Fibroblast of villous mesenchyme (primary cell): ENCODE measurements at regions not wholly inside any gene's neighbourhood (a gene's known extent, or its start where the extent isn't known, plus 50 kb on each side); places are given as distances from the start of the nearest gene placed in this dataset.

Experiments used
- DNase-seq: peaks from one replicate; pipeline ENCODE4 v3.0.0-alpha.2; 2010; ENCODE audit warnings: low read depth
- H3K4me3 ChIP-seq: 2 replicates; pipeline ENCODE4 v1.5.1; 2011; ENCODE audit warnings: low read depth, mild to moderate bottlenecking, low read length
- TF ChIP-seq, protein P1 (sequence below): IDR thresholded peaks from 2 replicates; pipeline ENCODE4 v1.5.1; 2012; ENCODE audit warnings: low read depth, mild to moderate bottlenecking, low read length; ENCODE audit not compliant: insufficient read depth

DNA sequence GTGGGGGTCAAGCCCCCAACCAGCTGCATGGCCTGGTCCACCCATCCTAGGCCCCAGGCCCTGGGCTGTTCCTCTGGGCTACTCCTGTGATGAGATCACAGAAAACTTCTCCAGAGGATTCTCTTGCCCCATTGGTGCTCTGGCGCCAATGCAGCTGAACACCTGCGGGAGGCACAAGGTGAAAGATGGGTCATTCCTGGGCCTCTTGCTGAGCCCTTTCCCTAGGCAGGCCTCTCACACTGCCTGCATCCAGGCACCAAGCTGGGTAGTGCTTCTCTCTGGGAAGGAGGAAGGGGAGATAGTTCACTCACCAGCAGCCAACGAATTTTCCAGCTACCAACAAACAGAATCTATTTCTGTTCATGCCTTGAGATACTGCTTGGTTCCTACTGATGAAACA is 142.1 kb downstream of the PXDC1 start:
- TF ChIP-seq, protein P1, sequence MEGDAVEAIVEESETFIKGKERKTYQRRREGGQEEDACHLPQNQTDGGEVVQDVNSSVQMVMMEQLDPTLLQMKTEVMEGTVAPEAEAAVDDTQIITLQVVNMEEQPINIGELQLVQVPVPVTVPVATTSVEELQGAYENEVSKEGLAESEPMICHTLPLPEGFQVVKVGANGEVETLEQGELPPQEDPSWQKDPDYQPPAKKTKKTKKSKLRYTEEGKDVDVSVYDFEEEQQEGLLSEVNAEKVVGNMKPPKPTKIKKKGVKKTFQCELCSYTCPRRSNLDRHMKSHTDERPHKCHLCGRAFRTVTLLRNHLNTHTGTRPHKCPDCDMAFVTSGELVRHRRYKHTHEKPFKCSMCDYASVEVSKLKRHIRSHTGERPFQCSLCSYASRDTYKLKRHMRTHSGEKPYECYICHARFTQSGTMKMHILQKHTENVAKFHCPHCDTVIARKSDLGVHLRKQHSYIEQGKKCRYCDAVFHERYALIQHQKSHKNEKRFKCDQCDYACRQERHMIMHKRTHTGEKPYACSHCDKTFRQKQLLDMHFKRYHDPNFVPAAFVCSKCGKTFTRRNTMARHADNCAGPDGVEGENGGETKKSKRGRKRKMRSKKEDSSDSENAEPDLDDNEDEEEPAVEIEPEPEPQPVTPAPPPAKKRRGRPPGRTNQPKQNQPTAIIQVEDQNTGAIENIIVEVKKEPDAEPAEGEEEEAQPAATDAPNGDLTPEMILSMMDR = no peak
- DNase-seq = no peak
- H3K4me3 ChIP-seq = no peak overlapping the region

DNA sequence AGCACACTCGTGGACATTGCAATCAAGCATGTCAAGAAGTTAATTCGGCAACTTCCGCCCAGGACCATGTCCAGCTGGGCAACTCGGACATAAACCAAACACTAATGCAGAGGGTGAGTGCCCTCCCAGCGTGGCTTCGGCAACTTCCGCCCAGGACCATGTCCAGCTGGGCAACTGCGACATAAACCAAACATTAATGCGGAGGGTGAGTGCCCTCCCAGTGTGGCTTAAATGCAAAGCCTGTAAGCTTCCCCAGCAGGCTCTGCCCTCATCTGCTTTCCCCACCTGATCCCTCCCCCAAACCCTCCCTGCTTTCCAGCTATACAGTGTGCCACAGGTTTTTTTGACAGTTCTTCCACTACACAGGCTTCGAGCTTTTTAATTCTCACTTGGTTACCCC is 143.4 kb downstream of the PXDC1 start:
- TF ChIP-seq, protein P1 = no peak
- no peak overlapping the region for H3K4me3 ChIP-seq
- DNase-seq = no peak

DNA sequence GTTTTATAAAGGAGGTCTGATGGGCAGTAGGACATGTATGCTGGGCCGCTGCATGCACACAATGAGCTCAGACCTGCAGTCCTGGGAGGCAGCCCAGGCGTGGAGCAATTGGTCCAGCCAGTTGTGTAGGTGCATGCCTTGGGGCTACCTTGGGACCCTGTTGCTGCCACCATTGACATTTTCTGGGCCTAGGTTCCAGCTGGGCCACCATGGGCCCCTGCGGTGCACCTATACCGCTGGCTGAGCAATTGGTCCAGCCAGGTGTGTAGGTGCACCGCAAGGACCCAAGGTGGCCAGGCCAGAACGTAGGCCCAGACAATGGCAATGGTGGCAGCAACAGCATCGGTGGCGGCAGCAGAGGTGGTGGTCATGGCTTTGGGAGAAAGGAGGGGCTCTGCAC is 143.9 kb downstream of the PXDC1 start:
- H3K4me3 ChIP-seq = no peak overlapping the region
- DNase-seq = no peak
- TF ChIP-seq, protein P1 = no peak

DNA sequence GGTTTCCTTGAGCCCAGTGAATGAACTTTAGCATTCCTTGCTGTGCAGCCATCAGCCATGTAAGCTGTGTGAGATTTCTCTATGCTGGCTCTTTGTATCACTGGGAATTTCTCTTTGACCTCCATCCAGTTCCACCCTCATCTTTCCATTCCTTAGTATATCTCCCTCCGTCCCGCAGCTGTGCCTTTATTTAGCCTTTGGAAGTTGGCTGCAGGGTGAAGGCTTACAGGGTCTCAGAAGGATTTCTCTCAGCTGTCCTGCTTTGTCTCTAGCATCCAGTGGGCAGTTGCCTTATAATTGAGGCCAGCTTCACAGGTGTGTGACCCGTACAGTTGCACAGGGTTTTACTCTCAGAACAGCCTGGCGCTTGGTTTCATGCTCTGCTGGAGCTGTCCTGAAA is 144.3 kb downstream of the PXDC1 start:
- DNase-seq = no peak

DNA sequence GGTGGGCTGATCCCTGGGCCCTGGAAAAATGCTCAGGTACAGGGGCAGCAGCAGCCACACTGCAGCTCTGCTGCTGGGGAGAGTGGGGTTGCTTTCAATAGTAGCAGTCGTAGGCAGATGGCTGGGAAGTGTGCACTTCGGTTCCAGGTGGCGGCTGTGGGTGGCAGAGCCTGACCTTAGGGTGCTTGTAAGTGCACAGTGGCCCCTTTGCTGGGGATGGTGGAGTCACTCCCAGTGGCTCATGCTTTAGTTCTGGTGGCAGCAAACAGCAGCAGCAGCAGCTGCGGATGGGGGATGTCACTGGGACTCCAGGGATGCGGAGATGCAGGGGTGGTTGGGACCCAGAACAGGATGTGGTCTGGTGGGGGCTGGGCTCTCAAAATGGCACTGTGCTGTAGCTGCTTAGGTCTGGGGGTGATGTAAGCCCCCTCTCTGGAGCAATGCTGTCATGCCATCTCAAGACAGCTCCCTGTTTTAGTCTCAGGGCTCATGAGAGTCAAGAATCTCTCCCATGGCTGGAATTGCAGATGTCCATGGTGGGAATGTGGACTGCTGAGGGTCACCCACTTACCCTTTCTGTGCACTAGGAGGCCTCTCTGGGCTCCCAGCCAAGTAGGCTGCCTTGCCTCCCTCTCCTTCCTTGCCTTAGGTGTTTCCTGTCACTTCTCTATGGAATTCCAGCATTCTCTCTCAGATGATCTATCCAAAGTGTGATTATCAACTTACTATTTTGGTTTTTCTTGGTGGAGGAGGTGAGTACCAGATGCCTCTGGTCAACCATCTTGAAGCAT is 146.7 kb upstream of the SLC22A23 start:
- TF ChIP-seq, protein P1 = peak; percentile 2
- no peak overlapping the region for H3K4me3 ChIP-seq
- DNase-seq = no peak

More for the DNA sequence above, 144.3 kb downstream of the PXDC1 start:
- H3K4me3 ChIP-seq = no peak overlapping the region
- TF ChIP-seq, protein P1 = no peak

DNA sequence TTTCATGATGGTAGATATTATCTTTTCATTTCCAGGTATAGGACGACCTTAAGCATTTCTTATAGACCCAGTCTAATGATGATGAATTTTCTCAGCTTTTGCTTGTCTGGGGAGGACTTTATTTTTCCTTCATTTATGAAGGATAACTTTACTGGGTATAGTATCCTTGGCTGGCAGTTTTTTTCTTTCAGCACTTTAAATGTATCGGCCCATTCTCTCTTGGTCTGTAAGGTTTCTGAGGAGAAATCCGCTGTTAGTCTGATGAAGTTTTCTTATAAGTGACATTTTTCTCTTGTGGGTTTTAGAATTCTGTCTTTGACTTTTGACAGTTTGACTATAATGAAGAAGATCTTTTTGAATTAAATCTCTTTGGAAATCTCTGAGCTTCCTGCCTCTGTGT is 144.7 kb upstream of the SLC22A23 start:
- no peak overlapping the region for H3K4me3 ChIP-seq
- no peak for DNase-seq
- TF ChIP-seq, protein P1 = no peak
